RWPE1 (cell line): ENCODE measurements at regions not wholly inside any gene's neighbourhood (a gene's known extent, or its start where the extent isn't known, plus 50 kb on each side); places are given as distances from the start of the nearest gene placed in this dataset.

Source experiments
- CTCF ChIA-PET: fragments of 350-600 bp; sonication (Branson Sonifier 250); formaldehyde crosslinking; extraction: SDS; loops from one replicate; lab custom pipeline; 2021; lab: Yijun Ruan, JAX
- POLR2A ChIA-PET: fragments of 400-600 bp; formaldehyde crosslinking; extraction: SDS; loops from one replicate; lab custom pipeline; 2020; ENCODE audit warnings: antibody characterized with exemption; ENCODE audit not compliant: low non-redundant PET; lab: Yijun Ruan, JAX
- DNase-seq: peaks from one replicate; pipeline ENCODE4 v3.0.0; 2012; ENCODE audit warnings: low spot score
- H3K27ac ChIP-seq: fragments of 450-650 bp; 2 replicates; pipeline ENCODE4 v1.5.1; 2017
- TF ChIP-seq, protein P1 (sequence below): fragments of 450-650 bp; conservative IDR thresholded peaks from 2 replicates; pipeline ENCODE4 v1.5.1; 2017; ENCODE audit warnings: low read depth, mild to moderate bottlenecking

DNA sequence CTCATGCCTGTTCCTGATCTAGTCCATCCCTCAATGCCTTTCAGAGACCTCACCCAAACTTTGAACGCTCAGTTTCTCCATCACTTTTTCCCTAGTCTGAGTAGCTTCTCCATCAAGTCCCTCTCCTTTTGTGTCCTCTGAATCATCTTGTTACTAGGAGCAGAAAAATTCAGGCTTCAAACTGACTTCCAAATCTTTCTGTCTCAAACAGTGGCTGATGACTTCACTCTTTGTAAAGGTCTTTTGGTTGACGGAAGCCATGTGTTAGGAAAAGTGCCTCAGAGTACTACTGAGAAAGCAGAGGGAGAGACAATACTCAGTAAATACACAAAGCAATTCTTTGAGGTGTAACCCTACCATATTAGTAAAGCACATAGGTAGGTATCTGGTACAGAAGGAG is 65.7 kb upstream of the CAMK2D start:
- TF ChIP-seq, protein P1, sequence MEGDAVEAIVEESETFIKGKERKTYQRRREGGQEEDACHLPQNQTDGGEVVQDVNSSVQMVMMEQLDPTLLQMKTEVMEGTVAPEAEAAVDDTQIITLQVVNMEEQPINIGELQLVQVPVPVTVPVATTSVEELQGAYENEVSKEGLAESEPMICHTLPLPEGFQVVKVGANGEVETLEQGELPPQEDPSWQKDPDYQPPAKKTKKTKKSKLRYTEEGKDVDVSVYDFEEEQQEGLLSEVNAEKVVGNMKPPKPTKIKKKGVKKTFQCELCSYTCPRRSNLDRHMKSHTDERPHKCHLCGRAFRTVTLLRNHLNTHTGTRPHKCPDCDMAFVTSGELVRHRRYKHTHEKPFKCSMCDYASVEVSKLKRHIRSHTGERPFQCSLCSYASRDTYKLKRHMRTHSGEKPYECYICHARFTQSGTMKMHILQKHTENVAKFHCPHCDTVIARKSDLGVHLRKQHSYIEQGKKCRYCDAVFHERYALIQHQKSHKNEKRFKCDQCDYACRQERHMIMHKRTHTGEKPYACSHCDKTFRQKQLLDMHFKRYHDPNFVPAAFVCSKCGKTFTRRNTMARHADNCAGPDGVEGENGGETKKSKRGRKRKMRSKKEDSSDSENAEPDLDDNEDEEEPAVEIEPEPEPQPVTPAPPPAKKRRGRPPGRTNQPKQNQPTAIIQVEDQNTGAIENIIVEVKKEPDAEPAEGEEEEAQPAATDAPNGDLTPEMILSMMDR: no peak
- no peak for DNase-seq
- ChIA-PET POLR2A (no interaction called here), CTCF (no interaction called here)
- H3K27ac ChIP-seq: no peak overlapping the region

DNA sequence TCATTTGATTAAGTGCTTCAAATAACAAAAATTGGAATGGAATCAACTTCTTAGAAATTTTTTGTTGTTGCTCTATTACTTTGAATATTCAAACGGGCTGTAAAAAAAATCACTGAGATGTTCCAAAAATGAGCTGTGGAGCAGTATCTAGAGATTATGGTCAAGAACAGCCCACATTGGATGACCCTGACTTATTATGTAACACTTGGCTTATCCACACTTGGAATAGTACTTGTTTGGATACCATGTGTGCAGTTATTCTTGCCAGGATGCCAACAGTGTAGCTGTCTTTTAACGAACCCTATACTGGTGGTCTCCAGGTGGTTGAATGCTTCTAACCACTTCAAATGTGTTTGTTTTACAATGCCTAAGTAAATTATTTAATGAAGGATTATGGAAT is 64.9 kb upstream of the CAMK2D start:
- CTCF ChIA-PET: interaction anchor here (0.5 kb wide), 1 partner anchor 552 kb away, joined by 3 read pairs; no protein-coding TSS in a partner anchor

DNA sequence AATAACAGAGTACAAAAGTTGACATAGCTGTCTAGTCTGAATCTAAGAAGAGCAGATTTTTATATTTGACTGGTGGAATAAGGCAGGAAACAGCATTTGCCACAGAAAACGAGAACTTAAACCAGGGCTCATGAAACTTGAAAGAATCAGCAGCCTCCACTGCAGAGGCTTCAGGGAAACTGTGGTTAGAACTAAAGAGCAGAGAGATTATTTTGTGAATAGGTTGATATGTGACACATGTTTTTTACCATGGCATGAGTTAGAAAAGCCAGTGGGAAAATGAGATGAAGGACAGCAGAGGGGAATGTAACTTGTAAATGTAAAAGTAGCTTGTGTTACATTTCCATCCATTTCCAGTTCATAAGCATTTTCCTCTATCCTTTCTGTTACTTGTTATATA is 63.7 kb upstream of the CAMK2D start:
- no peak for DNase-seq
- TF ChIP-seq, protein P1: no peak
- ChIA-PET POLR2A (no interaction called here), CTCF (no interaction called here)
- no peak overlapping the region for H3K27ac ChIP-seq

More for the DNA sequence above, 64.9 kb upstream of the CAMK2D start:
- no peak overlapping the region for H3K27ac ChIP-seq
- POLR2A ChIA-PET: no interaction called here
- TF ChIP-seq, protein P1: no peak
- no peak for DNase-seq

DNA sequence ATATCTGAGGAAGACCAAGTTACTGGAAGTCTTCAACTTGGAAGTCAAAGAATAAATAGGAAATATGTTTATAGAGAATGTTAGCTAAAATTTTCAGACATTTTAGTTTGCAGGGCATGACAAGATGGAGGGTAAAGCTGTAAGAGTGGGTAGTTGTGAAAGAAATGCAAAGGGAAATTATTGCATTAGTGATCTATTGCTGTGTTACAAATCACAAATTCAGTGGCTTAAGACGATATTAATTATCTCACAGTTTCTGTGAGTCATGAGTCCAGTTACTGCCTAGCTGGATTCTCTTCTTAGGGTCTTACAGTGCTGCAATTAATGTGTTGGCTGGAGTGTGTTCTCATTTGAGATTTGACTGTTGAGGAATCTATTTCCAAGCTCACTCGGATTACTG is 62.9 kb upstream of the CAMK2D start:
- TF ChIP-seq, protein P1: no peak
- no peak for DNase-seq
- ChIA-PET CTCF (no interaction called here), POLR2A (no interaction called here)
- H3K27ac ChIP-seq: no peak overlapping the region

DNA sequence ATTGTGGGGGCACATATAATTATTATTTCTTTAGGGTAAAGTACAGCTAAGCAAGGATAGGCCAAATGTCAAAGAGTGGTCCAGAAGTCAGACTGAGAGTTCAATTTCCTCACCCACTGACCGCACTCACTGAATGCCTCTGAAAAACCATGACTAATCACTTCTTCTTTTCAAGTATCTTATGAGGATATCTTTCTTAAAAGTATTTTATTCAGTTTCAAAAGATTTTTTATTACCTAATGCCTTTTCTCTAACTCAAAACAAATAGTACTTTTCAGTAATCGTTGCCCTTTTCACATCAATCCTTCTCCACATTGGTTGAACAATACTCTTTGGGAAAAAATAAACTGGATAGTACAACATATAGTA is 61.7 kb upstream of the CAMK2D start:
- no peak overlapping the region for H3K27ac ChIP-seq
- POLR2A ChIA-PET: no interaction called here
- DNase-seq: no peak
- CTCF ChIA-PET: no interaction called here
- TF ChIP-seq, protein P1: no peak

DNA sequence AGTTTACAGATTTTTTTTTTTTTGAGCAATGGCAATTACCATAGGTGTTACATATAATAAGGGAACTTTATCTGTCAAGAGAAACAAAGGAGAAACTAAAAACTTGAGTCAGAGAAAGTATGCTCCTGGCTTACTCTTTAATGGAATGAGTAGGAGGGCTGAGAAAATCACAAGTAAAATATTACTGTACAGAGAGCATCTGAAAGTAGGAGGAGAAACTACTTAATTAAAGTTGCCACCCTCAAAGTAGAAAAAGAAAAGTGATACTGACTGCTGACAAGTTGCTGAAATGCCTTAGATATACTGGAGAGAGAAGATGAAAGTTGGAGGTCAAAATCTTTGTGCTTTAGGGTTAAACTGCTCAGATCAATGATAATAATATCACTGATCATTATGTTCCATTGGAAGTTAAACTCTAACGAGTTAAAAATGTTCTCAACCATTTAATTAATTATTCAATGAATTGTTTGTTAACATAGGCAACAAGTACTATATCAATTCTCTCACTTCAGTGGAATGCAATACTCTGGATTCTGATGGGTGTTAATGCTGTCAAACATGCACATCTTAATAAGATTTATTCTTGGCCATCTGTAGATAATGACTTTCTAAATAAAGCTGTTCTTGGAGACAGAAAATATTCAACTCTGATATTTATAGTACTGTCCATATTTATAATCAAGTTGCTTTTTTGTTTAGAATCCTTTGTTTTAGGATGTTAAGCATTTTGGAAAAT is 61.2 kb upstream of the CAMK2D start:
- POLR2A ChIA-PET: no interaction called here
- TF ChIP-seq, protein P1: no peak
- DNase-seq: no peak

More for the DNA sequence above, 61.2 kb upstream of the CAMK2D start:
- CTCF ChIA-PET: no interaction called here
- H3K27ac ChIP-seq: no peak overlapping the region
